ENCODE measurements at regions not wholly inside any gene's neighbourhood (a gene's known extent, or its start where the extent isn't known, plus 50 kb on each side); places are given as distances from the start of the nearest gene placed in this dataset.

GRCh38 chr3:147509448-147509847 lies 100.3 kb downstream of the ZIC1 start (continued):
- TF ChIP-seq CEBPB (IDR thresholded peaks at IDR 0.05; ENCODE audit: borderline replicate concordance in 1 of 2, low read depth in 2 of 2, low read length in 2 of 2) (no peak), CHD2 (IDR thresholded peaks at IDR 0.05; ENCODE audit: borderline replicate concordance, low read depth, low read length) (no peak), CREB1 (IDR thresholded peaks at IDR 0.05; ENCODE audit: low read depth) (no peak)

GRCh38 chr3:147513785-147514184 lies 104.6 kb downstream of the ZIC1 start:
- Histone ChIP-seq H3K27ac (ENCODE audit: control insufficient read depth, insufficient read depth) (no peak overlapping the region), H3K4me3 (no peak overlapping the region), H4K20me1 (ENCODE audit: control insufficient read depth, insufficient read depth) (no peaks in the 10 kb centered on the region), H2AFZ (ENCODE audit: control insufficient read depth, low read depth, low read length) (no peak overlapping the region), H3K4me2 (ENCODE audit: control insufficient read depth, insufficient read depth) (no peak overlapping the region), H3K4me1 (ENCODE audit: control insufficient read depth, insufficient read depth, low read length) (no peaks in the 10 kb centered on the region), H3K9me3 (replicated peaks; ENCODE audit: control insufficient read depth, insufficient read depth, low read length) (no peaks in the 10 kb centered on the region), H3K9ac (ENCODE audit: control insufficient read depth, insufficient read depth, low read length) (no peak overlapping the region), H3K36me3 (ENCODE audit: control insufficient read depth in 2 of 2, insufficient read depth in 2 of 2, low read length in 1 of 2) (no peaks in the 10 kb centered on the region), H3K27me3 (replicated peaks in 1 of 2; ENCODE audit: control insufficient read depth in 2 of 2, insufficient read depth in 2 of 2, low read length in 1 of 2) (no peaks in the 10 kb centered on the region), H3K79me2 (ENCODE audit: control insufficient read depth, insufficient read depth, low read length) (no peaks in the 10 kb centered on the region)
- DNase-seq (ENCODE audit: low read depth, low spot score) (no peak), ATAC-seq (no peak), FAIRE-seq (no peak)
- CTCF ChIA-PET: no interaction called here
- no TSS peak for BruUV-seq (replicated peaks)
- SMC1A ChIA-PET (ENCODE audit: uncharacterized antibody, unreplicated experiment): no interaction called here
- POLR2A ChIA-PET: no interaction called here
- intact Hi-C loops (cut with micrococcal nuclease; ENCODE audit: unreplicated experiment) (no loop called here), in situ Hi-C loops (cut with MboI) (no loop called here)
- RAD21 ChIA-PET (ENCODE audit: unreplicated experiment): interaction anchor here (0.6 kb wide), 1 partner anchor 1237 kb away, joined by 3 read pairs; no protein-coding TSS in a partner anchor
- no peak for TF ChIP-seq SKIL (IDR thresholded peaks at IDR 0.05; ENCODE audit: low read depth, poor library complexity, severe bottlenecking)
- no peak for TF ChIP-seq MEF2A (IDR thresholded peaks at IDR 0.05; ENCODE audit: insufficient read depth, low read depth, low read length)
- TF ChIP-seq SUPT20H (IDR thresholded peaks at IDR 0.05; ENCODE audit: borderline replicate concordance, control insufficient read depth, low read depth, low read length): no peak
- TF ChIP-seq NBN (IDR thresholded peaks at IDR 0.05): no peak
- 76% methylated on average over 5 of the region's 5 CpGs for WGBS (ENCODE audit: insufficient coverage, insufficient replicate concordance, low lambda C conversion rate, missing lambda C conversion rate)
